GM21447 (cell line): ENCODE measurements at regions not wholly inside any gene's neighbourhood (a gene's known extent, or its start where the extent isn't known, plus 50 kb on each side); places are given as distances from the start of the nearest gene placed in this dataset.
"Not testable (repeated sequence)": the region's sequence is repeated elsewhere in the genome, so short reads cannot be mapped to it uniquely, and the experiment has no call there.

Source experiments
- ATAC-seq: cut with Tn5 transposase; IDR thresholded peaks from one replicate; pipeline ENCODE4 v1.9.1; 2021; ENCODE audit not compliant: unreplicated experiment

- no peak for ATAC-seq
Measured at GRCh38 chr18:10114717-10115463, 201.1 kb downstream of the VAPA start.

GRCh38 chr18:10116574-10116973 lies 202.8 kb downstream of the VAPA start:
- no peak for ATAC-seq

GRCh38 chr18:10119528-10119927 lies 205.7 kb downstream of the VAPA start:
- ATAC-seq, result no peak

GRCh38 chr18:10119991-10120390 lies 206.2 kb downstream of the VAPA start:
- ATAC-seq, result no peak

GRCh38 chr18:10120622-10121021 lies 206.8 kb downstream of the VAPA start:
- ATAC-seq, result no peak

- no peak for ATAC-seq
Measured at GRCh38 chr18:10121028-10121427, 207.2 kb downstream of the VAPA start.

GRCh38 chr18:10121786-10122515 lies 208.1 kb downstream of the VAPA start:
- ATAC-seq, result no peak

- ATAC-seq, result no peak
Measured at GRCh38 chr18:10122988-10123950, 209.5 kb downstream of the VAPA start.

- ATAC-seq, result no peak
Measured at GRCh38 chr18:10124071-10124470, 210.3 kb downstream of the VAPA start.

GRCh38 chr18:10124557-10124956 lies 210.7 kb downstream of the VAPA start:
- ATAC-seq, result no peak

GRCh38 chr18:10124967-10125366 lies 211.2 kb downstream of the VAPA start:
- ATAC-seq, result no peak

- no peak for ATAC-seq
Measured at GRCh38 chr18:10127729-10128128, 213.9 kb downstream of the VAPA start.

- no peak for ATAC-seq
Measured at GRCh38 chr18:10128921-10129501, 215.2 kb downstream of the VAPA start.

GRCh38 chr18:10130606-10131005 lies 216.8 kb downstream of the VAPA start:
- ATAC-seq, result no peak

GRCh38 chr18:10131081-10131459 lies 217.3 kb downstream of the VAPA start:
- no peak for ATAC-seq

- no peak for ATAC-seq
Measured at GRCh38 chr18:10131460-10132395, 217.9 kb downstream of the VAPA start.

GRCh38 chr18:10133516-10133915 lies 219.7 kb downstream of the VAPA start:
- no peak for ATAC-seq

GRCh38 chr18:10134204-10134603 lies 220.4 kb downstream of the VAPA start:
- no peak for ATAC-seq

- ATAC-seq, result not testable (repeated sequence)
Measured at GRCh38 chr18:10134749-10135148, 220.9 kb downstream of the VAPA start.
